K562 (cell line): ENCODE measurements at regions not wholly inside any gene's neighbourhood (a gene's known extent, or its start where the extent isn't known, plus 50 kb on each side); places are given as distances from the start of the nearest gene placed in this dataset.

Source experiments
- ATAC-seq: fragments of 200-7000 bp; cut with Tn5 transposase; 3 replicates; pipeline ENCODE4 v1.9.1; 2020; ENCODE audit warnings: moderate library complexity
- BruUV-seq: library from RNA; stranded (reverse); fragments of 400-500 nt; replicated peaks from 2 replicates; lab custom pipeline; 2021; lab: Mats Ljungman, UMichigan
- CTCF ChIA-PET: fragments of 300-600 bp; formaldehyde crosslinking; extraction: SDS; loops from one replicate; lab custom pipeline; 2021; ENCODE audit warnings: low intra/inter-chr PET ratio; lab: Yijun Ruan, JAX
- POLR2A ChIA-PET: fragments of 300-600, 350-650 bp; sonication (Branson Sonifier 250); formaldehyde crosslinking; extraction: SDS; loops from one replicate; lab custom pipeline; 2021; ENCODE audit warnings: antibody characterized with exemption, inconsistent platforms; lab: Yijun Ruan, JAX
- DNase-seq, 4 experiments: peaks; one replicate each; pipeline versions ENCODE4 v3.0.0 to v3.0.0-alpha.2; 2011 to 2018; ENCODE audit warnings: low spot score in 3 of 4, mixed read lengths in 3 of 4; ENCODE audit errors: extremely low read depth in 1 of 4
- FAIRE-seq: peaks from 2 replicates; lab custom pipeline; 2011; peaks lifted over from hg19 to GRCh38; lab: Jason Lieb, UNC
- H2AFZ ChIP-seq: 2 replicates; pipeline ENCODE4 v1.6.0; 2011; ENCODE audit warnings: low read depth, low read length, control low read depth, inconsistent platforms
- H3K27ac ChIP-seq: fragments of 200-600 bp; 3 replicates; pipeline ENCODE4 v1.8.0; 2011; ENCODE audit warnings: low read depth, mild to moderate bottlenecking, control low read depth, inconsistent platforms, low read length, moderate library complexity, mixed read lengths; ENCODE audit errors: extremely low read depth
- H3K27me3 ChIP-seq, 2 experiments: fragments of 300-600 bp in 1 of 2; 2 replicates in 1 of 2; 3 replicates in 1 of 2; pipeline versions ENCODE4 v1.6.0 to v1.8.0; 2011; ENCODE audit warnings: inconsistent platforms in 2 of 2, low read length in 2 of 2, mild to moderate bottlenecking in 1 of 2, mixed read lengths in 1 of 2, moderate library complexity in 1 of 2; ENCODE audit not compliant: control insufficient read depth in 2 of 2, insufficient read depth in 2 of 2
- H3K36me3 ChIP-seq: fragments of 300-600 bp; 3 replicates; pipeline ENCODE4 v1.8.0; 2011; ENCODE audit warnings: mild to moderate bottlenecking, low read length, inconsistent platforms; ENCODE audit not compliant: control insufficient read depth, insufficient read depth
- H3K4me1 ChIP-seq, 2 experiments: fragments of 200-600 bp in 1 of 2; replicated peaks in 1 of 2; 2 replicates in 1 of 2; 3 replicates in 1 of 2; pipeline versions ENCODE4 v1.5.1 to v1.8.0; 2011; ENCODE audit warnings: inconsistent platforms in 2 of 2, low read length in 2 of 2, mild to moderate bottlenecking in 1 of 2, mixed read lengths in 1 of 2, moderate library complexity in 1 of 2; ENCODE audit not compliant: control insufficient read depth in 2 of 2, insufficient read depth in 2 of 2
- H3K4me2 ChIP-seq: 2 replicates; pipeline ENCODE4 v1.6.1; 2011; ENCODE audit warnings: low read length, control low read depth, inconsistent platforms, mixed read lengths; ENCODE audit not compliant: insufficient read depth
- H3K4me3 ChIP-seq: fragments of 200-600 bp; sonication (generic), shearing (Covaris generic); 2 replicates; pipeline ENCODE4 v1.5.1; 2016; ENCODE audit warnings: control low read depth, inconsistent platforms
- H3K79me2 ChIP-seq: fragments of 200-600 bp; 3 replicates; pipeline ENCODE4 v1.8.0; 2011; ENCODE audit warnings: low read length, inconsistent platforms; ENCODE audit not compliant: control insufficient read depth, insufficient read depth
- H3K9ac ChIP-seq, 2 experiments: 2 replicates each; pipeline versions ENCODE4 v1.6.0 to v1.6.1; 2011; ENCODE audit warnings: low read depth in 2 of 2, low read length in 2 of 2, control low read depth in 1 of 2, inconsistent platforms in 1 of 2, mild to moderate bottlenecking in 1 of 2, mixed read lengths in 1 of 2; ENCODE audit not compliant: insufficient read depth in 1 of 2
- H3K9me1 ChIP-seq: one replicate; pipeline ENCODE4 v1.6.0; 2011; ENCODE audit warnings: inconsistent platforms, mild to moderate bottlenecking, low read length, moderate library complexity; ENCODE audit not compliant: control insufficient read depth, insufficient read depth
- H3K9me3 ChIP-seq: replicated peaks from 2 replicates; pipeline ENCODE4 v1.5.1; 2011; ENCODE audit warnings: low read depth, low read length, inconsistent platforms; ENCODE audit not compliant: control insufficient read depth, insufficient read depth
- H4K20me1 ChIP-seq: replicated peaks from 2 replicates; pipeline ENCODE4 v1.6.1; 2011; ENCODE audit warnings: low read length, inconsistent platforms, mixed read lengths; ENCODE audit not compliant: control insufficient read depth, insufficient read depth
- ATF4 ChIP-seq: fragments of 450-650 bp; formaldehyde crosslinking; IDR thresholded peaks from 2 replicates; pipeline ENCODE4 v1.4.0; 2022; ENCODE audit warnings: mild to moderate bottlenecking, moderate library complexity
- NFE2L1 ChIP-seq: fragments of 450-650 bp; IDR thresholded peaks from 2 replicates; pipeline ENCODE4 v1.6.1; 2016; ENCODE audit warnings: missing genetic modification characterization, low read depth, mild to moderate bottlenecking, missing compliant biosample characterization, moderate library complexity, borderline replicate concordance
- NR2C2 ChIP-seq, 2 experiments: fragments of 200-800 bp in 1 of 2; sonication (Bioruptor generic) in 1 of 2; sonication (generic) in 1 of 2; formaldehyde crosslinking in 1 of 2; IDR thresholded peaks; 2 replicates each; pipeline versions ENCODE4 v1.6.1 to v1.8.0; 2016 to 2022; ENCODE audit warnings: mild to moderate bottlenecking in 1 of 2, missing compliant biosample characterization in 1 of 2, missing genetic modification characterization in 1 of 2, missing genetic modification reagents in 1 of 2
- NR2F6 ChIP-seq: fragments of 450-650 bp; formaldehyde crosslinking; IDR thresholded peaks from 2 replicates; pipeline ENCODE4 v1.4.0; 2020; ENCODE audit warnings: mild to moderate bottlenecking
- POLR2AphosphoS2 ChIP-seq: IDR thresholded peaks from 2 replicates; pipeline ENCODE4 v1.6.1; 2012; ENCODE audit warnings: low read length, improper control_type of control experiment
- RBM34 ChIP-seq: fragments of 200-400 bp; formaldehyde crosslinking; IDR thresholded peaks from 2 replicates; pipeline ENCODE4 v1.6.1; 2018; ENCODE audit warnings: low read length, borderline replicate concordance; ENCODE audit not compliant: insufficient read depth
- SMARCA5 ChIP-seq: fragments of 450-650 bp; IDR thresholded peaks from 2 replicates; pipeline ENCODE4 v1.6.1; 2016
- STAT5A ChIP-seq: IDR thresholded peaks from 2 replicates; pipeline ENCODE4 v1.6.1; 2012; ENCODE audit warnings: low read length, inconsistent platforms, borderline replicate concordance
- TBP ChIP-seq: optimal IDR thresholded peaks from 2 replicates; pipeline ENCODE3; 2011; ENCODE audit warnings: low read depth, low read length, improper control_type of control experiment
- ZNF165 ChIP-seq: fragments of 250-450 bp; sonication (Bioruptor Pico); IDR thresholded peaks from 2 replicates; pipeline ENCODE4 v1.4.0; 2020; ENCODE audit warnings: borderline replicate concordance
- ZNF217 ChIP-seq: sonication (generic); formaldehyde crosslinking; IDR thresholded peaks from 2 replicates; pipeline ENCODE4 v1.8.0; 2022; ENCODE audit warnings: mild to moderate bottlenecking, missing genetic modification reagents
- WGBS: fragments of 100-300 bp; shearing (Covaris generic); methylation state at CpG from one replicate; pipeline ENCODE4 v1.1.6; 2016; ENCODE audit warnings: low coverage, mixed read lengths; ENCODE audit not compliant: insufficient coverage; ENCODE audit errors: missing lambda C conversion rate; 5-methylcytosine and 5-hydroxymethylcytosine counted together
- in situ Hi-C: fragments of 300-500 bp; cut with MboI; formaldehyde crosslinking; loops from 4 replicates; pipeline ENCODE4 v1.15.0; 2018; ENCODE audit warnings: inconsistent platforms, mixed read lengths
- intact Hi-C: fragments of 100-400 bp; cut with micrococcal nuclease; formaldehyde crosslinking; loops from 2 replicates; pipeline ENCODE4 v1.14.2; 2022
- TF ChIP-seq, protein P1 (sequence below): fragments of 250-450 bp; sonication (Bioruptor Pico); IDR thresholded peaks from 2 replicates; pipeline ENCODE4 v1.8.0; 2022; ENCODE audit warnings: moderate library complexity, mild to moderate bottlenecking, inconsistent platforms

DNA sequence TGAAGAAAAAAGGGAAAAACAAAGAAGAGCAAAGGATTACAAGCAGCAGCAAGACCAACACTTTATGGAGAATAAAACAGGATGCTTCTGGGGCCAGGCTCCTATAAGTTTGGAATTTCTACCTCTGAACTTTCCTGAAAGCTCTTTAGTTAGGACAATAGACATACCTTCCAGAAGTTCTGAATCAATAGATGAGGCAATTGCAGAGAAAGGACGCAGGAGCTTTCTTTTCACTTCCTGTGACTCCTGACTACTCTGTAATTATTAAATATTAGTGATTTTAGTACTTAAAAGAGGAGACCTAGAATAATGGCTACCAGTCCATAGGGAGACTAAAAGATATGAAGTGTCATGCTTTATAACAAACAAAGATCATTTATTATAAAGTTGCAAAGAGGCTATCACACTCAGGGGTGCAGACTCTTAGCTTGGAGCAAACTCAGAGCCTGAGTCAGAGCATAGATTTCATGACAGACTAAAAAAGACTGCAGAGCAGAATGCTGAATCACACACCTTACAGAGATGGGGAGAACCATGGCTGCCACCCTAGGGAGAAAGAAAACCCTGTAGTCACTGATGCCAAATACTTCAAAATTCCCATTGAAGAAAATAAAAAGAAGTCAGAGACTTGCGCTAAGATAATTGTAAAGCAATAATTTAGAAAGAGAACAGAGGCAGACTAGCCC, 52.5 kb upstream of the FAM136A start:
- CTCF ChIA-PET = no interaction called here
- 0% methylated on average over 2 of the region's 2 CpGs for WGBS
- BruUV-seq = no TSS peak

More for the DNA sequence above, 52.5 kb upstream of the FAM136A start:
- Histone ChIP-seq H3K79me2 (no peaks in the 10 kb centered on the region), H2AFZ (no peak overlapping the region), H3K9me3 (no peaks in the 10 kb centered on the region), H3K9ac (no peak overlapping the region), H3K4me2 (no peak overlapping the region), H3K27ac (no peak overlapping the region), H3K4me1 (no peaks in the 10 kb centered on the region), H3K27me3 (peaks cover 0 to 3% of the 10 kb centered on the region in 2 experiments; a peak in 3 of 5 replicates), H3K4me3 (no peak overlapping the region), H3K9me1 (no peaks in the 10 kb centered on the region), H4K20me1 (no peaks in the 10 kb centered on the region), H3K36me3 (no peaks in the 10 kb centered on the region)
- TF ChIP-seq TBP (no peak), POLR2AphosphoS2 (no peak), ZNF217 (CRISPR knock-in tag) (no peak), ATF4 (CRISPR knock-in tag) (no peak), NR2C2 (CRISPR knock-in tag; IDR thresholded peaks at IDR 0.05) (no peak), NR2C2 (tag; IDR thresholded peaks at IDR 0.05) (no peak), ZNF165 (CRISPR knock-in tag) (no peak), NR2F6 (CRISPR knock-in tag) (no peak), SMARCA5 (no peak), STAT5A (no peak), NFE2L1 (no peak), RBM34 (no peak)
- TF ChIP-seq, protein P1, sequence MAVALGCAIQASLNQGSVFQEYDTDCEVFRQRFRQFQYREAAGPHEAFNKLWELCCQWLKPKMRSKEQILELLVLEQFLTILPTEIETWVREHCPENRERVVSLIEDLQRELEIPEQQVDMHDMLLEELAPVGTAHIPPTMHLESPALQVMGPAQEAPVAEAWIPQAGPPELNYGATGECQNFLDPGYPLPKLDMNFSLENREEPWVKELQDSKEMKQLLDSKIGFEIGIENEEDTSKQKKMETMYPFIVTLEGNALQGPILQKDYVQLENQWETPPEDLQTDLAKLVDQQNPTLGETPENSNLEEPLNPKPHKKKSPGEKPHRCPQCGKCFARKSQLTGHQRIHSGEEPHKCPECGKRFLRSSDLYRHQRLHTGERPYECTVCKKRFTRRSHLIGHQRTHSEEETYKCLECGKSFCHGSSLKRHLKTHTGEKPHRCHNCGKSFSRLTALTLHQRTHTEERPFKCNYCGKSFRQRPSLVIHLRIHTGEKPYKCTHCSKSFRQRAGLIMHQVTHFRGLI (CRISPR knock-in tag) = no peak
- FAIRE-seq = no peak
- POLR2A ChIA-PET = interaction anchor here (0.8 to 1.2 kb wide), 3 partner anchors 9 to 21 kb away, joined by 3 read pairs; no protein-coding TSS in a partner anchor
- intact Hi-C loops = no loop called here
- ATAC-seq = no peak
- in situ Hi-C loops = no loop called here
- no peak for DNase-seq
